ENCODE measurements at regions not wholly inside any gene's neighbourhood (a gene's known extent, or its start where the extent isn't known, plus 50 kb on each side); places are given as distances from the start of the nearest gene placed in this dataset.

- DNase-seq (no peak), FAIRE-seq (no peak)
- Histone ChIP-seq H3K4me1 (ENCODE audit: control insufficient read depth in 2 of 3, insufficient read depth in 2 of 3, low read depth in 1 of 3, low read length in 3 of 3) (no peaks in the 10 kb centered on the region), H3K27me3 (ENCODE audit: control insufficient read depth, insufficient read depth, low read length) (no peaks in the 10 kb centered on the region), H3K4me3 (ENCODE audit: low read length in 3 of 3) (no peak overlapping the region), H3K36me3 (ENCODE audit: control insufficient read depth in 2 of 3, insufficient read depth in 3 of 3, low read length in 3 of 3) (no peaks in the 10 kb centered on the region), H3K9ac (ENCODE audit: low read length in 3 of 3) (no peak overlapping the region), H3K9me3 (ENCODE audit: control insufficient read depth in 2 of 3, insufficient read depth in 1 of 3, low read length in 3 of 3) (no peaks in the 10 kb centered on the region), H3K27ac (ENCODE audit: low read depth in 2 of 2, low read length in 2 of 2) (no peak overlapping the region)
- no peak for TF ChIP-seq CTCF (IDR thresholded peaks at IDR 0.05; ENCODE audit: borderline replicate concordance, extremely low read depth, insufficient read depth)
- intact Hi-C loops (cut with DNase I) = no loop called here
Observed at GRCh38 chr2:194270648-194271047, 1386.4 kb upstream of the SLC39A10 start.

GRCh38 chr2:194264586-194264985 is 1392.4 kb upstream of the SLC39A10 start:
- intact Hi-C loops (cut with DNase I) = no loop called here
- Histone ChIP-seq H3K27ac (ENCODE audit: low read depth in 2 of 2, low read length in 2 of 2) (no peak overlapping the region), H3K9me3 (ENCODE audit: control insufficient read depth in 2 of 3, insufficient read depth in 1 of 3, low read length in 3 of 3) (no peaks in the 10 kb centered on the region), H3K4me3 (ENCODE audit: low read length in 3 of 3) (no peak overlapping the region), H3K9ac (ENCODE audit: low read length in 3 of 3) (no peak overlapping the region), H3K4me1 (ENCODE audit: control insufficient read depth in 2 of 3, insufficient read depth in 2 of 3, low read depth in 1 of 3, low read length in 3 of 3) (no peaks in the 10 kb centered on the region), H3K36me3 (ENCODE audit: control insufficient read depth in 2 of 3, insufficient read depth in 3 of 3, low read length in 3 of 3) (no peaks in the 10 kb centered on the region), H3K27me3 (ENCODE audit: control insufficient read depth, insufficient read depth, low read length) (no peaks in the 10 kb centered on the region)
- FAIRE-seq (no peak), DNase-seq (peak in 1 of 5 donors; percentile 42)
- no peak for TF ChIP-seq CTCF (IDR thresholded peaks at IDR 0.05; ENCODE audit: borderline replicate concordance, extremely low read depth, insufficient read depth)

GRCh38 chr2:194260185-194260584 is 1396.8 kb upstream of the SLC39A10 start:
- no peak overlapping the region for H3K9ac ChIP-seq (ENCODE audit: low read length in 3 of 3)
- no peak overlapping the region for H3K27ac ChIP-seq (ENCODE audit: low read depth in 2 of 2, low read length in 2 of 2)
- DNase-seq (no peak), FAIRE-seq (no peak)
- no peaks in the 10 kb centered on the region for H3K36me3 ChIP-seq (ENCODE audit: control insufficient read depth in 2 of 3, insufficient read depth in 3 of 3, low read length in 3 of 3)
- H3K4me1 ChIP-seq (ENCODE audit: control insufficient read depth in 2 of 3, insufficient read depth in 2 of 3, low read depth in 1 of 3, low read length in 3 of 3) = no peaks in the 10 kb centered on the region
- H3K4me3 ChIP-seq (ENCODE audit: low read length in 3 of 3) = no peak overlapping the region
- intact Hi-C loops (cut with DNase I) = no loop called here
- H3K27me3 ChIP-seq (ENCODE audit: control insufficient read depth, insufficient read depth, low read length) = no peaks in the 10 kb centered on the region
- TF ChIP-seq CTCF (IDR thresholded peaks at IDR 0.05; ENCODE audit: borderline replicate concordance, extremely low read depth, insufficient read depth) = no peak
- H3K9me3 ChIP-seq (ENCODE audit: control insufficient read depth in 2 of 3, insufficient read depth in 1 of 3, low read length in 3 of 3) = no peaks in the 10 kb centered on the region

GRCh38 chr2:194257095-194257494 is 1399.9 kb upstream of the SLC39A10 start:
- Histone ChIP-seq H3K27ac (ENCODE audit: low read depth in 2 of 2, low read length in 2 of 2) (no peak overlapping the region), H3K4me3 (ENCODE audit: low read length in 3 of 3) (no peak overlapping the region), H3K4me1 (ENCODE audit: control insufficient read depth in 2 of 3, insufficient read depth in 2 of 3, low read depth in 1 of 3, low read length in 3 of 3) (no peaks in the 10 kb centered on the region), H3K9ac (ENCODE audit: low read length in 3 of 3) (no peak overlapping the region), H3K9me3 (ENCODE audit: control insufficient read depth in 2 of 3, insufficient read depth in 1 of 3, low read length in 3 of 3) (no peaks in the 10 kb centered on the region), H3K36me3 (ENCODE audit: control insufficient read depth in 2 of 3, insufficient read depth in 3 of 3, low read length in 3 of 3) (no peaks in the 10 kb centered on the region), H3K27me3 (ENCODE audit: control insufficient read depth, insufficient read depth, low read length) (no peaks in the 10 kb centered on the region)
- DNase-seq (no peak), FAIRE-seq (no peak)
- TF ChIP-seq CTCF (IDR thresholded peaks at IDR 0.05; ENCODE audit: borderline replicate concordance, extremely low read depth, insufficient read depth) = no peak
- intact Hi-C loops (cut with DNase I) = no loop called here
